Type B pancreatic cell (in vitro differentiated cells): ENCODE measurements at regions not wholly inside any gene's neighbourhood (a gene's known extent, or its start where the extent isn't known, plus 50 kb on each side); places are given as distances from the start of the nearest gene placed in this dataset.
"Not testable (repeated sequence)": the region's sequence is repeated elsewhere in the genome, so short reads cannot be mapped to it uniquely, and the experiment has no call there.

Experiments used
- DNase-seq: peaks from one replicate; pipeline ENCODE4 v3.0.0; 2021; ENCODE audit warnings: mixed read lengths; ENCODE audit not compliant: unreplicated experiment; ENCODE audit errors: extremely low spot score
- H3K27ac Mint-ChIP-seq: 2 replicates; pipeline ENCODE4 v1.8.0; 2021; ENCODE audit warnings: mild to moderate bottlenecking, mixed read lengths
- H3K27me3 Mint-ChIP-seq: 2 replicates; pipeline ENCODE4 v1.8.0; 2021; ENCODE audit warnings: mixed read lengths
- H3K36me3 Mint-ChIP-seq: 2 replicates; pipeline ENCODE4 v1.8.0; 2021; ENCODE audit warnings: mixed read lengths
- H3K4me1 Mint-ChIP-seq: one replicate; pipeline ENCODE4 v1.8.0; 2021; ENCODE audit warnings: mixed read lengths; ENCODE audit not compliant: unreplicated experiment
- H3K4me3 Mint-ChIP-seq: 2 replicates; pipeline ENCODE4 v1.8.0; 2021; ENCODE audit warnings: mild to moderate bottlenecking, mixed read lengths
- H3K9me3 Mint-ChIP-seq: 2 replicates; pipeline ENCODE4 v1.8.0; 2021; ENCODE audit warnings: mixed read lengths
- TF ChIP-seq, protein P1 (sequence below): fragments of 200-600 bp; sonication (generic); conservative IDR thresholded peaks from 2 replicates; pipeline ENCODE4 v1.5.0; 2021; ENCODE audit warnings: antibody characterized with exemption, mild to moderate bottlenecking

DNA sequence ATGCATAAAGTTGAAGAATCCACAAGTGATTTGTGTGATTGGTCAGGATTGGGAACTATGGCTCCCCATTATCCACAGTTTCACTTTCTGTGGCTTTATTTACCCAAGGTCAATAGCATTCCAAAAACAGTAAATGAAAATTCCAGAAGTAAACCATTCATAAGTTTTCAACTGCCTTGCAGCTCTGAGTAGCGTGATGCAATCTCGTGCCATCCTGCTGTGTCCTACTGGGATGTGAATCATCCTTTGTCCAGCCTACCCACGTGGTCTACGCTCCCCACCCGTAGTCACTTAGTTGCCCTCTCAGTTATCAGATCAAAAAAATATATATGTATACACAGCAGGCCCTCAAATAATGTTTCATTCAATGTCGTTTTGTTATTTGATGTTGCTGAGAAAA, 89.0 kb upstream of the DLGAP1 start:
- Mint-ChIP-seq H3K36me3 (no peaks in the 10 kb centered on the region), H3K27ac (no peak overlapping the region), H3K9me3 (no peaks in the 10 kb centered on the region), H3K4me3 (no peak overlapping the region), H3K4me1 (no peaks in the 10 kb centered on the region), H3K27me3 (no peaks in the 10 kb centered on the region)
- DNase-seq, result no peak
- TF ChIP-seq, protein P1, sequence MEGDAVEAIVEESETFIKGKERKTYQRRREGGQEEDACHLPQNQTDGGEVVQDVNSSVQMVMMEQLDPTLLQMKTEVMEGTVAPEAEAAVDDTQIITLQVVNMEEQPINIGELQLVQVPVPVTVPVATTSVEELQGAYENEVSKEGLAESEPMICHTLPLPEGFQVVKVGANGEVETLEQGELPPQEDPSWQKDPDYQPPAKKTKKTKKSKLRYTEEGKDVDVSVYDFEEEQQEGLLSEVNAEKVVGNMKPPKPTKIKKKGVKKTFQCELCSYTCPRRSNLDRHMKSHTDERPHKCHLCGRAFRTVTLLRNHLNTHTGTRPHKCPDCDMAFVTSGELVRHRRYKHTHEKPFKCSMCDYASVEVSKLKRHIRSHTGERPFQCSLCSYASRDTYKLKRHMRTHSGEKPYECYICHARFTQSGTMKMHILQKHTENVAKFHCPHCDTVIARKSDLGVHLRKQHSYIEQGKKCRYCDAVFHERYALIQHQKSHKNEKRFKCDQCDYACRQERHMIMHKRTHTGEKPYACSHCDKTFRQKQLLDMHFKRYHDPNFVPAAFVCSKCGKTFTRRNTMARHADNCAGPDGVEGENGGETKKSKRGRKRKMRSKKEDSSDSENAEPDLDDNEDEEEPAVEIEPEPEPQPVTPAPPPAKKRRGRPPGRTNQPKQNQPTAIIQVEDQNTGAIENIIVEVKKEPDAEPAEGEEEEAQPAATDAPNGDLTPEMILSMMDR, result no peak

DNA sequence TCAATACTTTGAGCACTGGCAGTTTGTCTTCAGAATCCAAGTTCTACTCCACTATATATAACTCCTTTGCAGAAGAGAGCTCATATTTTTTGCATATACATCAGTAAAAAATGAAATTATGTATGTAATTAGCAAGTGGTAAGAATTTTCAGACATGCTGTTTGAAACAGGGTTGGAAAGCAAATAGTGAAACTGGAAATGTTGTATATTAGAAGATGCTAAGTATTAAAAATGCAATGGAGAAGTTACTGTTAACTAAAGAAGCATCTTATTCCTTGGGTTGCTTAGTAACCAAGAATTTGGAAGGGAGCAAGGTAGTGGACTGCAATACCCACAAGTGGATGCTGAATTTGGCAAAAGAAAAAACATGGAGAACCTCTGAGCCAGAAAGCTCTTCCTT, 88.6 kb upstream of the DLGAP1 start:
- no peak for DNase-seq
- Mint-ChIP-seq H3K9me3 (no peaks in the 10 kb centered on the region), H3K36me3 (no peaks in the 10 kb centered on the region), H3K27me3 (no peaks in the 10 kb centered on the region), H3K4me1 (no peaks in the 10 kb centered on the region), H3K27ac (no peak overlapping the region), H3K4me3 (no peak overlapping the region)
- TF ChIP-seq, protein P1, result no peak

DNA sequence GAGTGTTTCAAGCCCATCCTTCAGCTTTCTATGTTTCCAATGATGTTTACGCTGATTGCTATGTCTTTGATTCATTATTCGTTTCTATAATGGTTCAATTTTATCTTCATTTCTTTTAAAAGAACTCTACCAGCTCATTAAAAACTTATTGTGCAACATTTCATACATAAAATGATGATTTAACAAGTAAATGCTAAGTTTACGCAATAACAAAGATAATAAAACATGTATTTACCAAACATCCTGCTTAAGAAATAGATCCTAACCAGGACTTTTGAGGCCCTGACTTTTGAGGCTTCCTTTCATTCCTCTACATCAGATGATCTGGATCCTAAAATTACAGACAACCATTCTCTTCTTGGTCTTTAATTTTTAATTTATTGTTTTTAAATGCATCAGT, 86.5 kb upstream of the DLGAP1 start:
- DNase-seq, result no peak
- no peak overlapping the region for H3K27ac Mint-ChIP-seq
- TF ChIP-seq, protein P1, result no peak
- H3K4me3 Mint-ChIP-seq, result no peak overlapping the region
- H3K9me3 Mint-ChIP-seq, result peaks cover 4% of the 10 kb centered on the region
- no peaks in the 10 kb centered on the region for H3K27me3 Mint-ChIP-seq
- H3K4me1 Mint-ChIP-seq, result no peaks in the 10 kb centered on the region
- no peaks in the 10 kb centered on the region for H3K36me3 Mint-ChIP-seq

DNA sequence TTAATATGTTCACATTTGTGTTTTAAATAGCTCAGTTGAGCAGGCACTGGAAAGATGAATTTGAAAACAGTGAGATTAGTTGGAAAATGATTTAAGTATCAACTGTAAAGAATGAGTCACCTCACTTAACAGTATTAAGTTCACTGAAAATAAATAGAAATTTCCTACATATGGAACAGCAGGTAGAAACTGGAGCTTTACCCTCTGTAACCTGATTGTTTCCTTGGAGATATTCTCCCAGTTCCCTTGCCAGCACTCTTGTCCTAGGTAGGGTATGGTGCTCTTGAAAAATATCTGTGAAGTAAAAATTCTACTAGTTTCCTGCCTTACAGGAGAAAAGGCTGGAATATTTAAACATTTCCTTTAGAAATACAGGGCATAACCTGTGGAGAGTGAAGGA, 81.3 kb upstream of the DLGAP1 start:
- TF ChIP-seq, protein P1, result no peak
- Mint-ChIP-seq H3K9me3 (peaks cover 8% of the 10 kb centered on the region), H3K4me3 (no peak overlapping the region), H3K27me3 (no peaks in the 10 kb centered on the region), H3K36me3 (no peaks in the 10 kb centered on the region), H3K27ac (no peak overlapping the region), H3K4me1 (no peaks in the 10 kb centered on the region)
- DNase-seq, result no peak

DNA sequence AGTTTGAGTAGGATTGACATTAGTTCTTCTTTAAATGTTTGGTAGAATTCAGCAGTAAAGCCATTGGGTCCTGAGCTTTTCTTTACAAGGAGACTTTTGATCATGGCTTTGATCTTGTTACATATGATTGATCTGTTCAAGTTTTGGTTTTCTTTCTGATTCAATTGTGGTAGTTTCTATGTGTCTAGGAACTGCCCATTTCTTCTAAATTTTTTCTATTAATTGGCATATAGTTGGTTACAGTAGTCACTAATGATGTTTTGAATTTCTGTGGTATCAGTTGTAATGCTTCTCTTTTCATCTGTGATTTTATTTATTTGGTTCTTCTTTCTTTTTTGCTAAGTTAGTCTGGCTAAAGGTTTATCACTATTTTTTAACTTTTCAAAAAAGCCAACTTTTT, 73.3 kb upstream of the DLGAP1 start:
- no peak overlapping the region for H3K27ac Mint-ChIP-seq
- peaks cover 4% of the 10 kb centered on the region for H3K9me3 Mint-ChIP-seq
- H3K36me3 Mint-ChIP-seq, result no peaks in the 10 kb centered on the region
- no peaks in the 10 kb centered on the region for H3K4me1 Mint-ChIP-seq
- no peak overlapping the region for H3K4me3 Mint-ChIP-seq
- TF ChIP-seq, protein P1, result no peak
- DNase-seq, result no peak
- no peaks in the 10 kb centered on the region for H3K27me3 Mint-ChIP-seq

DNA sequence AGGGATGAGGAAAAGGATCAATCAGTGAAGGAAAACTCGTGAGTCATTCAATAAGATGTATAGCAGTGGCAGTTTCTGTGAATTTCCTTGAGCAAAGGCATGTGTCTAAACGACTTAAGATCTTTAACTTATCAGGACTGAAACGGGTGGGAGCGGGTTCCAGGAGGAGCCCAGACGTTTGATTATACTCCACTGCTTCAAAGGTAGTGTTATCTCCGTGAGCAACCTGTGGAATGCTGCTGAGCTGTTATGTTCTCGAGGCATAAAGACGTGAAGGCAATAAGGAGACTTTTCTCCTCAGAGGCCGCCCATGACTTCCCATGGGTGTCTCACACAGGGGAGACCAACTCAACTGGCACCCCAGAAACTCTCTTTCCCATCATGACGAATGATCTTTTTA, 72.7 kb upstream of the DLGAP1 start:
- H3K4me3 Mint-ChIP-seq, H3K36me3 Mint-ChIP-seq, H3K27me3 Mint-ChIP-seq, H3K27ac Mint-ChIP-seq, H3K9me3 Mint-ChIP-seq, H3K4me1 Mint-ChIP-seq, DNase-seq: not testable (repeated sequence)
